Activated T-cell treated with anti-CD3 and anti-CD28 coated beads, Interleukin-2, amount 50 U/mL, for 48 hours (primary cell): ENCODE measurements at regions not wholly inside any gene's neighbourhood (a gene's known extent, or its start where the extent isn't known, plus 50 kb on each side); places are given as distances from the start of the nearest gene placed in this dataset.

Experiments used
- DNase-seq, 2 experiments: peaks; one replicate each; pipeline ENCODE4 v3.0.0-alpha.2; 2020

- no peak for DNase-seq
Observed at GRCh38 chr15:31557899-31558298, 231.3 kb downstream of the KLF13 start.

- DNase-seq, result no peak
Observed at GRCh38 chr15:31558840-31559239, 232.2 kb downstream of the KLF13 start.

DNA sequence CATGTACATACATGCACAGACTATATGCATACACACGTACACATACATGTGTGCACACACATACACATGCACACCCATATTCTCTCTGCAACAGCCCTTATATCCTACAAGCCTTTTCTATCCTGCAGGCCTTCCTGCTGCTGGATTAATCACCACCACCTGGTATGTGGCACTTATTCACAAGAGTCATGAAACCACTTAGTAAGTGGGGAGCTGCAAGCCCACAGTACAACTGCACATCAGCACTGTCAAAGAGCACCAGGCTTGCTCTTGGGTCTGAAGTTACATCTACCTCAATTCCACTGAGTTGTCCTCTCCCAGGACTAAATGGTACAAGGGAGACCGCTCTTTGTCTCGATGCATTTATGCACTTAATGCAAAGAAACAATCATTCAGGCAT lies 233.2 kb downstream of the KLF13 start:
- no peak for DNase-seq

DNA sequence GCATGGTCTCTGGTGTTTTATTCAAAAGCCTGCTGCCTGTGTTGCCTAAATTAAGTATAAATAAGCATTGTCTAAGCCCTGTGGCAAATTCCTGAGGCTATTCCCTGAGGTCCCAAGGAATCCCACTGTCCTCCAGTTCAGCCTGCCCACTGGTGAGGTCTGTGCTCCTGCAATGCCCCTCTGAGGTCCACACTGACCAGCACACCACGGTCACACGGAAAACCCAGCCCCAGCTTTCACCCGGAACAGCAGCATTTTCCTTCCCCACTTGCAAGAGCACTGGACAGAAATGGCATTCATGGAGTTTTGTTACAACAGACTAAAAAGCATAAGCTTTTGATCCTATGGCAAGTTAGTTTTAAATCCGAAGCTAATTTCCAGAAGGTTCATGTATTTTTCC lies 234.0 kb downstream of the KLF13 start:
- no peak for DNase-seq

DNA sequence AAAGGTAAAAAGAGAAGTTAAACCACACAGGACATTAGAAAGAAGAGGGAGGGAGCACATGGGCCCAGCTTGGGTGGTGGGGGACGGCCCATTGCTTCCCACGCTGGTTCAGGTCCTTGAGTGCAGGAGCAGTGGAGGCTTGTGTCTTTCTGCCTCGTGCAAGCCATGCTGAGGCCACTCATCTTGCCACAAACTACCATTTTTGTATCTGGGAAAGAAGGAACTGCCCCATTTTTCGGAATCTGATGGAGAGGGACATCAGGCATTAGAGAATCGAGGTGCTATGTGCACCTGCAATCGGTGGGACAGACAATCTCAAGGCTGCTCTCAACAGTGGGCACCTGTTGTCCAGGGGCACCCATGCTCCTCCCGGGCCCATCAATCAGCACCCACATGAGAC lies 234.5 kb downstream of the KLF13 start:
- no peak for DNase-seq

DNA sequence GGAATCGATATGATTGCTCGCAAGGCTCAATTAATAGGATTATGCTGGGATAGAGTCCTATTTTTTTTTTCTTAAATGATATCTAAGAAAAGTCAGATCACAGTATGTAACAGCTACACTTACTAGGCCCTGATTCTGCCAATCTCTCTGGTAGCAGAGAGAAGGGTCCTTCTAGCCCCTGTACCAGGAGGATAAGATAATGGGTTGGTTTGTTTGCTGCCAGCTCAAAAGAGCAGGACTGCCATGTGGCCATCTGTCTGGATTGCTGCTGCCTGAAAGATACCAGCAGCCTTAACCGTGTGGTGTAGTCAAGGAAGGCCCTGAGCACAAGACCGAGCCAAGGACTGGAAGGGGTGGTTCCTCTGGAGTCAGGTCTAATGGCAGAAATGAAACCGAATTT lies 236.4 kb downstream of the KLF13 start:
- no peak for DNase-seq

- no peak for DNase-seq
Observed at GRCh38 chr15:31563421-31563820, 236.8 kb downstream of the KLF13 start.

DNA sequence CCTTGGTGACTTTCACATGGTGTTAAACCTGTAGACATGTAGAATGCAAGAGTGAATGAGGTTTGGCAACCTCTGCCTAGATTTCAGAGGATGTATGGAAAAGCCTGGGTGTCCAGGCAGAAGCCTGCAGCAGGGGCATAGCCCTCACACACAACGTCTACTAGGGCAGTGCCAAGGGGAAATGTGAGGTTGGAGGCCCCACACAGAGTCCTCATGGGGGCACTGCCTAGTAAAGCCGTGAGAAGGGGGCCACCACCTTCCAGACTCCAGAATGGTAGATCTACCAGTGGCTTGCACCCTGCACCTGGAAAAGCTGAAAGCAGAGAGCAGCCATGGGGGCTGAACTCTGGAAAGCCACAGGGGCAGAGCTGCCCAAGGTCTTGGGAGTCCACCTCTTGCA lies 241.2 kb downstream of the KLF13 start:
- DNase-seq, result no peak

- DNase-seq, result no peak
Observed at GRCh38 chr15:31569836-31570235, 243.2 kb downstream of the KLF13 start.

DNA sequence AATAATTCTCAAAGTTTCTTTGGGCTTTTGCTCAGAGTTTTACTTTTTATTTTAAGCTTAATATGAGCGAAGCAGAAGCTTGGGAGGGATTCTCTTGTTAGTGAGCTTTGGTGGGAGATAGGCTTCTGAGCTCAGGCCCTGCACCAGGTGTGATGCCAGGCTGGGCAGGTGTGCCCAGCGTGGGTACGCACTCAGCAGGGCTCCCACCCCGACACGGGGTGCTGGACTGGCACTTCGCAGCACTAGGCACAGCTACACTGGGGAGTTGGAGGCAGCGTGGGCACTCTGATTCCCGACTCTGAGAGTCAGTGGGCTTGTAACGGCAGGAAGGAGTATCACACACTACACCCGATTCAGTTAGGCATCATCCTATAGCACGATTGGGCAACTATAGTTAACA lies 244.0 kb downstream of the KLF13 start:
- no peak for DNase-seq

DNA sequence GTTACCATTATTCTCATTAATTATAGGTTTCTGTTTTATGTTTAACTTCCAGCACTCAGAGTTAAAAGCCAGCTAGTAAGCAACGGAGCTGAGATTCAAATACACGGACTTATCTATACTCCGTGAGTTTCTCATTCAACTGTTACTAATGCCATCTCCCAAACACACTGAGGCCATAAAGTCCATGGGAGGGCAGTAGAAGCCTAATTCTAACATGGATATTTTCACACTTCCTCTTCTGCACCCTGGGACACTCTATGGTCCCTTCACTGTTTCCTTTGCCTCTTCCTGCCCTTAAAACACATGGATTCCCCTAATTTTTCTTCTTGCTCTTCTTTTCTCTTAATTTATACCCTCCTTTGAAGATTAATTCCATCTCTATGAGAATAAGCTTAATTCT lies 245.0 kb downstream of the KLF13 start:
- no peak for DNase-seq

- no peak for DNase-seq
Observed at GRCh38 chr15:31573759-31574158, 247.1 kb downstream of the KLF13 start.

DNA sequence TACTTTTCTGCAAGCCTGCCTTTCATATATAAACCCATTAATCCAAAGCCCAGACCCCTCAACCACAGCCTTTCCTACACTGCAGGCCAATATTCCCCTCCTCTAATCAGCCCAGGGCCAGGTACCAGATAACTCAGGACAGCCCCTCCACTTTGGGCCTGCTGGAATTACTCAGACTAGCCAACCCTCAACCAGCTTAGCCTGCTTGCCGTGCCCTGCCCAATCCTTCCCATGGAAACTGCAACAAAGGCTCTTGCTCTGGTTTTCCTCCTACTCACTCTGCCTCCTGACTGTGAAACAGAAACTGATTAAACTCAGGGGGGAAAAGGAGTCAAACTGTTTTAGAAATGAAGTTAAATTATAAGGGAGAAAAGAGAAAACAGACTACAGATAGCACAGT lies 248.1 kb downstream of the KLF13 start:
- DNase-seq, result no peak

- DNase-seq, result no peak
Observed at GRCh38 chr15:31577108-31577507, 250.5 kb downstream of the KLF13 start.

- no peak for DNase-seq
Observed at GRCh38 chr15:31579282-31579681, 252.6 kb downstream of the KLF13 start.

DNA sequence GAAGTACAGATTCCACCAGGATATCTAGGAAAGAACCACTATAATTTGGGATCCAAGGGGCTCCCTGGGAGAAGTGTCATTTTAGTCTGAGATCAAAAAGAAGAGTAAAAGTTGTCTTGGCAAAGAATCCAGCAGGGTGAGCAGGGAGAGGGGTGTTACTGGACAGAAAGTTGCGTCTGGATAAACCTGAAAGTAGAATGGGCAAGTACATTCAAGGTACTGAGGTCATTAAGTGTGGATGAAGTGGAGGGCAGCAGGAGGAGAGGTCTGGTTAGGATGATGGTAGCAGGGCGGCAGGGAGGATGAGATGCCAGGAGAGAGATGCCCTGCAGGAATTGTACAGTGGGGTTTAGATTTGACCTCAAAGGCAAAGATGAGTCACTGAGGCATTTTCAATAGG lies 253.3 kb downstream of the KLF13 start:
- DNase-seq, result no peak

GRCh38 chr15:31584195-31584594 lies 257.6 kb downstream of the KLF13 start:
- no peak for DNase-seq

DNA sequence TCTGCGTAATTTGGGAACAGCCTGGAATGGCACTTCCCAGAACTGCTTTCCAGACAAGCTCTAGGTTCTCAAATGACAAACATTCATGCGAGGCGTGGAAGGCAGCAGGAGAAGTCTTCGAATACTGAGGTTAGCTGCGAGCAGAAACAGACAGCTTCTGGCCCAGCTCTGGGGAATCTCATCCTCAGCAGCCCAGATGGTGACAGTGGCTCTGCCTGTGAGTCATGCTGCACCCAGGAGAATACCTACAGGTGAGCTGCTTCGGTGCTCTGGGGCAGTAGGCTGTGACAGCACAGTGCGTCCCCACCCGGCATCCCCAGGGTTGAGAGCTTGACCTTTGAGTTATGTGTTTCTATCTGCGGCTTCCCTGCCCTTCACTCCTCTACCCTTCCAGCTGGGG lies 258.6 kb downstream of the KLF13 start:
- DNase-seq, result no peak

GRCh38 chr15:31586841-31587240 lies 260.2 kb downstream of the KLF13 start:
- no peak for DNase-seq

DNA sequence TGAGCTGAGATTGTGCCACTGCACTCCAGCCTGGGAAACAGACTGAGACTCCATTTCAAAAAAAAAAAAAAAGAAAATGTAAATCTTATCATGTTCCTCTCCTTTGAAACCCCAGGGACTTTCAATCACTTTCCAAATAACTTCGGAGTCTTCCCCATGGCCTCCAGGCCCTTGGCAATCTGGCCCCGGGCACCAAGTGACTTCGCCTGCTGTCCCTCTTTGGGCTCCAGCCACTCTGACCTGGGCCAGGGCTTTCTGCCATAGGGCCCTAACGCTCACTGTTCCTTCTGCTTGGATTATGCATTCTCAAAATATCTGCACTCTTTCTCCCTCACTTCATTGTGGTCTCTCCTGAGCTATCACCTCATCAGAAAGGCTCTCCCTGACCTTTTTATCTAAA lies 260.9 kb downstream of the KLF13 start:
- DNase-seq, result no peak

GRCh38 chr15:31590609-31591008 lies 264.0 kb downstream of the KLF13 start:
- no peak for DNase-seq

DNA sequence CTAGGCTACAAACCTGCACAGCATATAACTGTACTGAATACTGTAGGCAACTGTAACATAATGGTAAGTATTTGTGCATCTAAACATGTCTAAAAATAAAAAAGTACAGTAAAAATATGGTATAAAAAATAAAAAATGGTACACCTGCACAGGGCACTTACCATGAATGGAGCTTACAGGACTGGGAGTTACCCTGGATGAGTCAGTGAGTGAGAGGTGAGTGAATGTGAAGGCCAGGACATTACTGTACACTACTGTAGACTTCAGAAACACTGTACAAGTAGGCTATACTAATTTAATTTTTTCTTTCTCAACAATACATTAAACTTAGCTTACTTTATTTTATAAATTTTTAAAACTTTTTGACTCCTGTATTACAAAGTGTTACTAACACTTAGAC lies 265.3 kb downstream of the KLF13 start:
- no peak for DNase-seq

GRCh38 chr15:31597466-31597865 lies 270.8 kb downstream of the KLF13 start:
- no peak for DNase-seq

GRCh38 chr15:31598620-31599019 lies 272.0 kb downstream of the KLF13 start:
- no peak for DNase-seq

DNA sequence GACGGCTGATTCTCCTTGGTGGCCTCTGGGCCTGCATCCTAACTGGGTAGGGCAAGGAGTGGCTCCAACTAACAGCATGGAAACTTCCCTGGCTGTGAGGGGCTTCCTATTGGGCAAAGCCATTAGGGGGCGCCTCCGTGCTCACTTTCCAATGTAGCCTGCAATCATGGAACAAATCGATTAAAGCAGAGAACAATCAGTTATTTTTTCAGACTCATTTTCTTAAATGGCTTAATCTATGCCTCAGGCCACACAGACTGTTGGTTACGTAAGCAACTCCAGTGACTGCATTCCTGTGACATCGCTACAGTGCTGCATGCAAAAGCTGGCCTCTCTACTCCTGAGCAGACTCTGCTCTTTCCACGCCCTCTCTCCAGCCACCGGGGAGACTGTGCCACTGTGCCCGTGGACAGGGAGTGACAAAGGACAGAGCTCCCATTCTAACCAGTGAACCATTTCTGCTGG lies 278.9 kb downstream of the KLF13 start:
- DNase-seq, result no peak

GRCh38 chr15:31606194-31606669 lies 279.6 kb downstream of the KLF13 start:
- DNase-seq, result no peak
